ENCODE measurements at regions not wholly inside any gene's neighbourhood (a gene's known extent, or its start where the extent isn't known, plus 50 kb on each side); places are given as distances from the start of the nearest gene placed in this dataset.

DNA sequence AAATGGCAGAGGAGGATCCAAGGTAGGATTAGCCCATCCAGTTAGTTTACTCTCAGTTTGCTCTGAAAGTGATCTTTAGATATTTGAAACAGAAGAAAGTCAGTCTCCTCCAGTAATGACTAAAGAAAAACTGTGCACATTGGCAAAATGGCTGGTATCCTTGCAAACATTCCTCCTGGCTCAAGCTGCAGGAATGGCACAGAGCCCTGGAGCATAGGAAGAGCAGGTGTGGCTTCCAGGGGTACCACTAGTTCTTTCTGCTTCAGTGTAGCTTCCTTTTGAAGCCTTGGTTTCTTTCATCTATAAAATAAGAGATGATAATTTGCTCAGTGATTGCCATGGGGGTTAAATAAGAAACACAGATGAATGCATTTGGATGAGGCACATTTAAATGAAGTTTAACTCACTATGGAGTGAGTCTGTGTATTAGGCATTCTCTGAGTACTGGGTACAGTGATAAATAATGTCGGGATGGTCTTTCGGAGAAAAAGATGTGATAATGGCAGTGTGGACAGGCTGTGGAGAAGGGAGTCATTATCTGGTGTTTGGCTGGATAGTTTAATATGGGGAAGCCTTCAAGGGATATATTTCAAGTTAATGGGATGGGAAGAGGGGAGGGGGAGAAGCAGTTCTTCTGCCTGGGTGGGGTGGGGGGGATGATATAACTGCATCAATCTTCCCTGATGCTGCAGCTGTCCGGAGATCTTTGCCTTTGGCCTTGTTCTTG, 217.3 kb upstream of the KLF4 start:
- no peaks in the 10 kb centered on the region for H3K4me1 Mint-ChIP-seq (ENCODE audit: low read depth)
- DNase-seq (ENCODE audit: low spot score, unreplicated experiment) = no peak
- TF ChIP-seq, protein P1, sequence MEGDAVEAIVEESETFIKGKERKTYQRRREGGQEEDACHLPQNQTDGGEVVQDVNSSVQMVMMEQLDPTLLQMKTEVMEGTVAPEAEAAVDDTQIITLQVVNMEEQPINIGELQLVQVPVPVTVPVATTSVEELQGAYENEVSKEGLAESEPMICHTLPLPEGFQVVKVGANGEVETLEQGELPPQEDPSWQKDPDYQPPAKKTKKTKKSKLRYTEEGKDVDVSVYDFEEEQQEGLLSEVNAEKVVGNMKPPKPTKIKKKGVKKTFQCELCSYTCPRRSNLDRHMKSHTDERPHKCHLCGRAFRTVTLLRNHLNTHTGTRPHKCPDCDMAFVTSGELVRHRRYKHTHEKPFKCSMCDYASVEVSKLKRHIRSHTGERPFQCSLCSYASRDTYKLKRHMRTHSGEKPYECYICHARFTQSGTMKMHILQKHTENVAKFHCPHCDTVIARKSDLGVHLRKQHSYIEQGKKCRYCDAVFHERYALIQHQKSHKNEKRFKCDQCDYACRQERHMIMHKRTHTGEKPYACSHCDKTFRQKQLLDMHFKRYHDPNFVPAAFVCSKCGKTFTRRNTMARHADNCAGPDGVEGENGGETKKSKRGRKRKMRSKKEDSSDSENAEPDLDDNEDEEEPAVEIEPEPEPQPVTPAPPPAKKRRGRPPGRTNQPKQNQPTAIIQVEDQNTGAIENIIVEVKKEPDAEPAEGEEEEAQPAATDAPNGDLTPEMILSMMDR (IDR thresholded peaks at IDR 0.05; ENCODE audit: unreplicated experiment) = no peak
- no peak overlapping the region for H3K4me3 Mint-ChIP-seq (ENCODE audit: low read depth)
- no peaks in the 10 kb centered on the region for H3K9me3 Mint-ChIP-seq (ENCODE audit: low read depth)
- H3K27me3 Mint-ChIP-seq = peaks cover 86% of the 10 kb centered on the region
- no peak overlapping the region for H3K27ac Mint-ChIP-seq
- H3K36me3 Mint-ChIP-seq (ENCODE audit: insufficient read depth) = no peaks in the 10 kb centered on the region

DNA sequence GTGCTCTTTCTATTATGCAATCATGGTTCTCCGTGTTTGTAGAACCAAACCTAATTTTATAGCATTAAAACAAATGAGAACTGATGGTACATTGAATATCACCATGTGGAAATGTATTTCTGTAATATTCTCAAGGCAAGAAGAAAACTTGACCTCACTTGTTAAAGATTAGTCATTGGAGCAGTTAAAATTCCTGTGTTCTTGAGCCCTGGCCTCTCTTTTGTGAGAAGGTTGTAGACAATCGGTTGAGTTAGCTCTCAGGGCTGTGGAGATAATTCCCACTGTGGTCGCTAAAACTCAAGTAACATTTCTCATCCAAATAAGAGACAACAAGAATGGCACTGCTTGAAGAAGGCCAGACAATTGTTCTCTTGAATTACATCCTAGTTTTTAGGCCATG, 216.0 kb upstream of the KLF4 start:
- no peak overlapping the region for H3K4me3 Mint-ChIP-seq (ENCODE audit: low read depth)
- H3K27me3 Mint-ChIP-seq = peaks cover 86% of the 10 kb centered on the region
- H3K9me3 Mint-ChIP-seq (ENCODE audit: low read depth) = no peaks in the 10 kb centered on the region
- DNase-seq (ENCODE audit: low spot score, unreplicated experiment) = no peak
- H3K27ac Mint-ChIP-seq = no peak overlapping the region
- TF ChIP-seq, protein P1 (IDR thresholded peaks at IDR 0.05; ENCODE audit: unreplicated experiment) = no peak
- H3K36me3 Mint-ChIP-seq (ENCODE audit: insufficient read depth) = no peaks in the 10 kb centered on the region
- no peaks in the 10 kb centered on the region for H3K4me1 Mint-ChIP-seq (ENCODE audit: low read depth)

DNA sequence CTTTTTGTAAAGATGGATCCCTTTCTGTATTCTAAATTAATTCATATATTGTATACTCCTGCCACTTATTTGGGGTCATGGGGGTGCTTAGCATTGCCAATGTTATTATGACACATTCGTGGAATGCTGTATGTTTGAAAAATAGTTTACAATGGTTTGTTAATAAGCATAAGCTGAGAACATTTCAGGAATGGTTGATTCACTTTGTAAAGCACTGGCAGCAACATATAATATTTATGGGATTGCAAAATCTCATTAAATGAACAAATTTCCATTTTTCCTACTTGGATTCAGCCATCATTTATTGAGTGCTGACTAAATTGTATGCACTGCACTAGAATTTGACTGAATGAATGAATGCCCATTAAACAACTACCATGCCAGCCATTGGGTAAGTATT, 215.2 kb upstream of the KLF4 start:
- TF ChIP-seq, protein P1 (IDR thresholded peaks at IDR 0.05; ENCODE audit: unreplicated experiment) = no peak
- H3K27ac Mint-ChIP-seq = no peak overlapping the region
- no peak overlapping the region for H3K4me3 Mint-ChIP-seq (ENCODE audit: low read depth)
- no peaks in the 10 kb centered on the region for H3K36me3 Mint-ChIP-seq (ENCODE audit: insufficient read depth)
- no peaks in the 10 kb centered on the region for H3K9me3 Mint-ChIP-seq (ENCODE audit: low read depth)
- no peaks in the 10 kb centered on the region for H3K4me1 Mint-ChIP-seq (ENCODE audit: low read depth)
- DNase-seq (ENCODE audit: low spot score, unreplicated experiment) = no peak
- peaks cover 86% of the 10 kb centered on the region for H3K27me3 Mint-ChIP-seq

DNA sequence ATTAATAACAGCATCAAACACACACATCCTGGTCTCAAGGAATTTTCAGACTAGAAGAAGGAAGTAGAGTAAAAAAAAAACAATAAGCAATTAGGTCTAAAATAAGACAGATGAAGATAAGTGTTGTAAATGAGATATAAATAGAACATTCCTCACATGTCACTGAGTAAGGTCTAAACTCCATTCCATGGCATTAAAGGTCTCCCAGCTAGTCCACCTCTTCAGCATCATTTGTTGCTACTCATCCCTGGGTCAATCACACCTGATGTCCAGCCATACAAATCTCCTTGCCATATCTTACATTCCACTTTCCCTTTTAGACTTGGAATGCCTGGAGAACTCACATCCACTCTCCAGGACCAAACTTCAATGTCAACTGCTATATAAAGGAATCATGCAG, 214.1 kb upstream of the KLF4 start:
- Mint-ChIP-seq H3K36me3 (ENCODE audit: insufficient read depth) (no peaks in the 10 kb centered on the region), H3K4me3 (ENCODE audit: low read depth) (no peak overlapping the region), H3K27me3 (peaks cover 86% of the 10 kb centered on the region), H3K4me1 (ENCODE audit: low read depth) (no peaks in the 10 kb centered on the region), H3K27ac (no peak overlapping the region), H3K9me3 (ENCODE audit: low read depth) (no peaks in the 10 kb centered on the region)
- no peak for DNase-seq (ENCODE audit: low spot score, unreplicated experiment)
- TF ChIP-seq, protein P1 (IDR thresholded peaks at IDR 0.05; ENCODE audit: unreplicated experiment) = no peak

DNA sequence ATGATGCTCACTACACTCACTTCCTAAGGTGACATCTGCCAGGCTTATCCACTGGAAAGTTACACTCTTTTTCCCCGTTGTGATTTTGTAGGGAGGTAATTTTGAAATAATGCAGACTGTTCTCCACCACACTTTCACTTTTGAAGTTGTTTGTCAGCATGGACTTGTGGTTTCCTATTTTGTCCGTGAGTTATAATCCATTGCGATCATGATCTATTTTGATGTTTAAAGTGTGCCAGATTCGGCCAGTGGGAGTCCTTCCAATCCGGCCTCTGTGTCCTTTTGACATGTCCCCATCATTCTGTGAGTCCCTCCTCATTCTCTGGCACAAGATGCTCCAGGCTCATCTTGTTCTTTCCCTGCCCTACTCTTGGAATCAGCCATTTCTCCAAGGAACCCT, 211.3 kb upstream of the KLF4 start:
- Mint-ChIP-seq H3K4me1 (ENCODE audit: low read depth) (no peaks in the 10 kb centered on the region), H3K9me3 (ENCODE audit: low read depth) (no peaks in the 10 kb centered on the region), H3K27ac (no peak overlapping the region), H3K4me3 (ENCODE audit: low read depth) (no peak overlapping the region), H3K27me3 (peaks cover 84% of the 10 kb centered on the region), H3K36me3 (ENCODE audit: insufficient read depth) (no peaks in the 10 kb centered on the region)
- DNase-seq (ENCODE audit: low spot score, unreplicated experiment) = no peak
- TF ChIP-seq, protein P1 (IDR thresholded peaks at IDR 0.05; ENCODE audit: unreplicated experiment) = no peak
